HL-60 (cell line): ENCODE measurements at regions not wholly inside any gene's neighbourhood (a gene's known extent, or its start where the extent isn't known, plus 50 kb on each side); places are given as distances from the start of the nearest gene placed in this dataset.

Experiments used
- REST ChIP-seq: IDR thresholded peaks from 2 replicates; pipeline ENCODE4 v1.6.1; 2012; ENCODE audit warnings: low read depth; ENCODE audit not compliant: insufficient replicate concordance
- TF ChIP-seq, protein P1 (sequence below): IDR thresholded peaks from one replicate; pipeline ENCODE4 v1.5.1; 2011; ENCODE audit warnings: low read length, control low read depth, inconsistent platforms; ENCODE audit not compliant: insufficient read depth

- no peak for TF ChIP-seq REST
- TF ChIP-seq, protein P1, sequence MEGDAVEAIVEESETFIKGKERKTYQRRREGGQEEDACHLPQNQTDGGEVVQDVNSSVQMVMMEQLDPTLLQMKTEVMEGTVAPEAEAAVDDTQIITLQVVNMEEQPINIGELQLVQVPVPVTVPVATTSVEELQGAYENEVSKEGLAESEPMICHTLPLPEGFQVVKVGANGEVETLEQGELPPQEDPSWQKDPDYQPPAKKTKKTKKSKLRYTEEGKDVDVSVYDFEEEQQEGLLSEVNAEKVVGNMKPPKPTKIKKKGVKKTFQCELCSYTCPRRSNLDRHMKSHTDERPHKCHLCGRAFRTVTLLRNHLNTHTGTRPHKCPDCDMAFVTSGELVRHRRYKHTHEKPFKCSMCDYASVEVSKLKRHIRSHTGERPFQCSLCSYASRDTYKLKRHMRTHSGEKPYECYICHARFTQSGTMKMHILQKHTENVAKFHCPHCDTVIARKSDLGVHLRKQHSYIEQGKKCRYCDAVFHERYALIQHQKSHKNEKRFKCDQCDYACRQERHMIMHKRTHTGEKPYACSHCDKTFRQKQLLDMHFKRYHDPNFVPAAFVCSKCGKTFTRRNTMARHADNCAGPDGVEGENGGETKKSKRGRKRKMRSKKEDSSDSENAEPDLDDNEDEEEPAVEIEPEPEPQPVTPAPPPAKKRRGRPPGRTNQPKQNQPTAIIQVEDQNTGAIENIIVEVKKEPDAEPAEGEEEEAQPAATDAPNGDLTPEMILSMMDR = no peak
Observed at GRCh38 chr11:116352881-116353280, 419.9 kb downstream of the BUD13 start.
